LoVo (cell line): ENCODE measurements at regions not wholly inside any gene's neighbourhood (a gene's known extent, or its start where the extent isn't known, plus 50 kb on each side); places are given as distances from the start of the nearest gene placed in this dataset.

ENCODE experiments used
- DNase-seq: peaks from one replicate; pipeline ENCODE4 v3.0.0-alpha.2; 2016; ENCODE audit warnings: low spot score

DNA sequence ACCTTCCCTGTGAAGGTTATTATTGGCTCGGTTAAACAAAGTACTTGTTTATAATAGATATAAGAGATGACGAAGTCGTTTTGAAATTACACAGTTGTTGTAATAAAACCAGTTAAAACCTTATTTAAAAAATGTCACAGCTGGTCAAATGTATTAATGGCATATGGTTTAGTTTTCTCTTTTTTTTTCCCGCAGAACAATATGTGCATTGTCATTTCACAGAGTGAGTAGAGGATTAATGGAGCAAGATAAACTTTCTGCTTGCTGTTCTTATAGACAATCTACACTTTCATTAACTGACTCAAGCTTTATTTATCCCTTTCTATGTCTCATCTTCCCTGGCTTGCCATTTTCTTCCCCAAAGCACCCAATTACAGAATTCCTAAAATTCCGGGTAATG, 404.3 kb upstream of the NPVF start:
- no peak for DNase-seq

DNA sequence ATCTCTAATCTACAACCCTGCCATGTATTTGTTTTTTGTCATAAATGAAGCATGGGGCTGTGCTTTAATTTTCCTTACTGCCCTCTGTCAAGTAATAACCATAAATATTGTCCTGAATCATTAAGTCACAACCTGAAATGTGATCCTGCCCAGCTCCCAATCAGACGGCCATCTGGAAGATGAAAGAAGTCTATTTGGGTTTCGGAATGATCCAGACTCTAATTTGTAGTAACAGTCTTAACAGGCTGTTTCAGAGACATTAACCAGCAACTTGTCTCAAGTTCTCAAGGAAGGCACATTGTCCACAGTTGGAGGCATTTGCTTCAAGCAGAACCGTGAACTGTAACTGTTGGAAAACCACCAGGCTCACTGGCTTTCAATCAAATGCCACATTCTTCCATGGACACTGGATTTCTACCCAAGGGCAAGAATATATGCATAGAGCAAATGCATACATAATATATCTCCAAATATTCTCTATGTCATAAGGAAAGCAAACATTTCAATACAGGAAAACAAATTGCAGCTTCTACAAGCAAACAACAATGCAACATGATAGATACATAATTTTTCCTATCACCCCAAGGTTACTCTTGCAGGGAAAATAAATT, 405.2 kb upstream of the NPVF start:
- DNase-seq = no peak

DNA sequence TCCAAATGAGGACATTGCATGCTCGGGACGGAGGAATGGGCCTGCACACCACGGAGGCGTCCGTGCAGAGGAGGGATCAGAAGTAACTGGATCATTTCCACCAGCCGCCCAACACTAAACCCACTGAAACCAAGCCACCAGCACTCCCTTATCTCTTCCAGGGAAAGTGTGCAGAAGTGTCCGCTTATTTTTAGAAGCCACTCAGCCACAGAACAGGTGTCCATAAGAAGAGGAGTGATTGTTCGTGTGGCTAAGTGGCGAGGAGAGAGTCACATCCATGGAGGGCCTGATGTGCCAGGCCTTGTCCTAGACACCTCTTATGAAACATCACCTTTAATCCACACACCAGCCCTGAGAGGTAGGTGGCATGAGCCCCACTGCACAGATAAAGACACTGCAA, 407.9 kb upstream of the NPVF start:
- no peak for DNase-seq

DNA sequence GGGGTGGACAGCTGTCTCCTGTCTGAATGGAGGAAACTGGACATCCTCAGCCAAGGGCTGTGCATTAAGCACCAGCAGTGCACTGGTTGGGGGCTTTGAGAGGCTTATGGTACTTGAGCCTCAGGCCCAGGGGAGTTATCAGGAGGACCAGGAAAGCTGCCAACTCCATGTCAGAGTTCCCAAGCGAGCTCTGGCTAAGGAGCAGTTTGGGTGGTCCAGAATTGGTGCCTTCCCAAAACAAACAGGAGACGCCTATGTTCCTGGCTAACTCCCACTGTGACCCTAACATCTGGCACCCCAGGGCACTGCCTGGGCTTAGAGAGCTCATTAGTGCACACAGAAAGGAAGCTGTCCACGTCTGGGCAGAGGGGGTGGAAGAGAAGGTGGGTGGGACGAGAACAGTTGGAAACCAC, 408.6 kb upstream of the NPVF start:
- no peak for DNase-seq

DNA sequence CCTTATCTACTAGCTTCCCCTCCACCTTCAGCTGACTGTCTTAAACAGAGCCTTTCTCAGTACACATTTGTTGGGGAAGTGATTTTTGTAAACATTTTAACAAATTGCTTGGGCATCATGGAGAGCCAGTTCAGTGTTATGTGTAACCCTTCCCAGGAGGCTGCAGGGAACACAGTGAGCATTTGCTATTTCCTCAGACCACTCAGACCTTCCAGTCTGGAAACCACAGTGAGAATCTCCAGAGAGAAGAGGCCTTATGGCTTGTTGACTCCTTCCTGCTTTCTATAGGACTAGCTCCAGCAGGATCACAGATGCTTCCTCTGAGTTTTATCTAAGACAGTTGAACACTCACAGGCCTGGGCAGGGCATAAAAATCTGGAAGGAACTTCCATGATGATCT, 409.8 kb upstream of the NPVF start:
- no peak for DNase-seq

DNA sequence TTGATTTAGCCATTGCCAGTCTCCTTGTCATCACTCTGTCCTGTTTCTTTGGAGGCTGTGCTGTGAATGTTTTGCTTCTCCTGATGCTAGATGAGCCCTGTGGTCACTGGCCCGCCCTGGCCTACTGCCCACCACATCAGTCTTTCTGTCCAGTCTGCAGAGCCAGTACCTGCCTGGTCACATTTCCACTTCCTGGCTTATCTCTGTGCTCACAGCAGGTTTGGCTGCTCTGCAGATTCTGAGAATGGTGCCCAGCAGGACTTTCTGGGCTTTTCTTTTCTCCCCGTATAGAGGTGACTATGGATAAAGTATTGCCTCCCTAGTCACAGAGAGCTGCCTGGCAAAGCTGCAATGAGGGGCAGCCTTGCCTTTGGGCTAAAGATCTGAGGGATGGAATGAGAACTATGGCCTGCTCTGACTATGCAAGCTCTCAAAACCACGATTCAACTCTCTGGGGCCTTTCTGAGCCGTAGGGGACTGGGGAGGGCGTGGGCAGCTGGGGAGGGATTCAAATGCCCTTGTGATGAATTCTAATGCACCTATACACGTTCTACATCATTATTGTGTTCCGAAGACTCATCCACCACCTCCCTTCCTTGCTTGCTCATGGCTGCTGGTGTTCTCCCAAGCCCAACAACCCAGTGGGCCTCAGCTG, 410.4 kb upstream of the NPVF start:
- no peak for DNase-seq

DNA sequence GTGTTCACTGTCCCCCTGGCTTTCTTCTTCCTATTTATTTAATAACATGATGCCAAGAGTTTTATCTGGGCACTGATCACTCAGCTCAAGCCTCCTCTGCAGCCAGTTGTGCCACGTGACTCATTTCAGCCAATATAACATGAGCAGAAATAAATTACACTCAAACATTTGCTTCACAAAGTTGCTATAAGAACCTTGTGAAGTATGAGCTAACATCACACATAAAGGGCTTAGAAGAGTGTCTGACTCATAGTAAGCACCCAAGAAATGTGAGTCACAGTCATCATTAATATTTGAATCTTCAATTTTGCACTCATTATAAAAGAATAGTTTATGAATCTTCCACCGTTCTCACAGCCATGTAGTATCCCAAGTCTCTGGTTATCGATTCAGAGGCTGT, 414.6 kb upstream of the NPVF start:
- no peak for DNase-seq

DNA sequence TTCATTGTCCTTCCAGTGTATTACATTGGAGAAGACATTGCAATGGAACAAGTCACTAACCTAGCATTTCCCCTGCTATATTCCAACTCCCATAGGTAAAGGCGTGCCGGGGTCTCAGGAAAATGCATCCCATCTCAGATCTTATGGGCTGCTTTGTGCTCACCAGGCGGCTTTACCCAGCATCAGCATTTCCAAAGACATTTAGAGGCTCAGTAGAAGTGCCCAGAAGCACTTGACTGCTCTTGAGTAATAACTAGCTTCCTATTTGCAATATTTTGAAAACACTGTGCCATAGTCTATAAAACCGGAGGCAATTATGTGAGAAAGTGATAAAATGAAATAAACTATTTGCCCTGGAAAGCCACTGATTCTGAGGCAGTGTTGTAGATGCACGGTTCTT, 415.0 kb upstream of the NPVF start:
- no peak for DNase-seq

DNA sequence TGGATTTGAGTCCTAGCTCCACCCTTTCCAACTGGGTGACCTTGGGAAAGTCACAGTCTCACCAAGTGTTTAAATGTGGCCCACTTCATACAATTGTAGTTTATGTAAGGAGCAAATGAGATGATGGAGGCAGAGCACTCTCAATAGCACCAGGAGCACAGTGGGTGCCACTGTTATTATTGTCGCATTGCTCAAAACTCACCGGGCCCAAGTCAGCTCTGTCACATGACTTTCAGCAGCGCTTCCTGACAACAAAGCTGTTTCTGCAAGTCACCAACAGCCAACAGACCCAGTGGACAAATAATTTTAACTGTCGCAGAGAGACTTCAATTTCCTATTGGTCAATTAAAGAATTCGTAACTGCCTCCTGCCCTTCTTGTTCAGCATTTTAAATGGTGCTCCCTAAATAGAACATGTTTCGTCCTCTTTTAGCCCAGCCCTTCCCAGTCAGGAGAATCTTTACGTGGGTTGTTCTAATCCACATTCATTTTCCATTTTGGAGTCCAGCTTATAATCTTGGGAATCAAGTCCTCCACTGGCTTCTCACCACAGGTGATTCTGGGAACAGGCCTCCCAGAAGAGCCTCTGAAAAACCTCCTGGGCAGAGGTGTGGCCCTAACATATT, 415.6 kb upstream of the NPVF start:
- no peak for DNase-seq

DNA sequence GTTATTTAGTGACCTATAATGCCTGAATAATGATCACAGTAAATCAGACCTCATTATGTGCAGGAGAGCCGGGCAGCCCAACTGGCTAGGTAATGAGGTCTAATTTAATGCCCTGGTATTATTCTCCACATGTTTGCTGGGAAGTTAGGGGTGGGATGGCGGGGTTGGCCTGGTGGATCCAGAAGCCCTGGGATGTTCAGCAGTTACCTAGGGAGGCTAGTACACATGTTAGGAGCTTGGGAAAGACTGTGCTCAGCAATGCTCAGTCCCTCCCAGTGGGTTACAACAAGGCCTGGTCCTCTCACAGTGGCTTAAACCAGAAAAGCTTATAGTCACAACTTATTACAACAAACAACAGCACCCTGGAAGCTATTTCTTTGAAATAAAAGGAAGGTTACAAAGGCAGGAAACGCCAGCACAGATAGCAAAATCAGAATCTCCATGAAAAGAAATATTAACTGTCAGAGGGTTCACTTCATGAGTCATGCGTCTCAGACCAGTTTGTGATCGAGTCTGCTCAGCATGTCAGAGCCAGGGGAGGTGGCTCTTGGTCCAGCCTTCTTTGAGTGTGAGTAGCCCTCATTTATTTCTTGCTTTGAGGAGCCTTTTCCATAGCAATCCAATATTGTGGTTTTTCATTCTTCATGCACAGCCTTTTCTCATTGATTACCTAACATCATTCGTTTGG, 418.6 kb upstream of the NPVF start:
- DNase-seq = no peak

DNA sequence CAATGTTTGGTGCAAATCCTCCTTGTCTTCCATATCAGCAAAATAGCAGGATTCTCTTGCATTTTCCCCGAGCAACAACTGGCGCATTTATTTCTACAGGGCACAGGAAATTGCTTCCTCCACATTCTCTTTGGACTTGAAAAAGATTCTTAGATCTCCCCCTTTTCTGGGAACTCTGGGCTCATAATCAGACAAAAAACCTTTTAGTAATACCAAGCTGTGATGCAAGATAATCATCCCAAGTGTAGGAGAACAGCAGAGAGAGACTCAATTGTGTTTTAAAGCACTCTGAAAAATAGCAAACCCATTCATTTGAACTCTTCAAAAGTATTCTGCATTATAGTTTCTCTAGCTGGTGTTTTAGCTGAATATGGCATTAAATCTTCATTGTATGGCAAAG, 419.6 kb upstream of the NPVF start:
- DNase-seq = no peak

DNA sequence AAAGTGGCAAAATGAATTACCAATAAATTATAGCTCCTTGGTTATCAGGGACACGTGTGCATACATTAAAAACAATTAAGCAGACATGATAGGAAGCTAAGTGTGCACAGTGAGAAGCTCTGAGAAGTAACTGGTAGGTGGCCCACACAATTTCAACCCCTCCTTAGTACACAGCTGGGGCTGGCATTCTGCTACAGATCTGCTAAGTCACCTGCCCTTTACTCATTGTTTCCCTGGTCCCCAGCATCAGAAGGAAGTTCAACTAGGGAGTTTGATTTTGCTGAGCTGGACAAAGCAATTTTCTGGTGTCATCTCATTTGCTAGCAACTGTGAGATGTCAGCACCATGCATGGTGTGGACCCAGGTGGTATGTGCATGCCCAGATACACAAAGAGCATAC, 424.1 kb upstream of the NPVF start:
- no peak for DNase-seq

DNA sequence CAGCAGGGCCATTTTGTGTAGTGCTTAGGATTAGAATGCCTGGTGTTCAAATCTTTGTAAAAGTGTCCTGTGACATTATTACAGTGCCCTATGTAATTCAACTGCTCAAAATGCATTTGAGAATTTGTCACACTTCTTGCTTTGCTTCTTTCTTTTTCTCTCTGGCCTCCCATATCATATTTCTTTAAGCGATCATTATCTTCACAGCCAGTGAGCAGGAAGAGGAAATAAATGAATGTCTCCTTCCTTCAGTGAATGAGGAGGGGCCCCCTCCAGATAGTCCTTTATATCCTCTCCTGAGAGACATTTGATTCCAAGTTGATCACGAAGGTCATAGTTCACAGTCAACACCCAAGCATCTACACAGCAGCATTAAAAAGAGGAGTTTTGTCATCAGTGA, 425.1 kb upstream of the NPVF start:
- DNase-seq = no peak

DNA sequence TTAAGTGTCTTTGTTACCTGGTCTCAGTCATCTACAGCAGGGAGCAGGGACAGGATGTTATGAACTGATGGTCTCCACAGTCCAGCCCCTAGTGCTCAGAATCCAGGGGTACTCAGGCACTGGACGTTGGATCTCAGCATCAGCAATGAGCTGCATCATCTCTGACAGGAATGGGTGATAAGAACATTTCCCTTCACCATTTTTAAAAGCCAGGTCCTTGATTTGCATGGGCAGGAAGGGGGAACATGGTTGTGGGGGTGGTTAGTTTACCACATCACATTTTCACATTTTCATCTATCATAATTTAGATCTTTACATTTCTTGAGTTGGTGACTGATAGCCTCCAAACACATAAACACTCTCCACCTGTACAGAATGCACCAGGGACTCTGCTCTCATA, 427.8 kb upstream of the NPVF start:
- DNase-seq = no peak

DNA sequence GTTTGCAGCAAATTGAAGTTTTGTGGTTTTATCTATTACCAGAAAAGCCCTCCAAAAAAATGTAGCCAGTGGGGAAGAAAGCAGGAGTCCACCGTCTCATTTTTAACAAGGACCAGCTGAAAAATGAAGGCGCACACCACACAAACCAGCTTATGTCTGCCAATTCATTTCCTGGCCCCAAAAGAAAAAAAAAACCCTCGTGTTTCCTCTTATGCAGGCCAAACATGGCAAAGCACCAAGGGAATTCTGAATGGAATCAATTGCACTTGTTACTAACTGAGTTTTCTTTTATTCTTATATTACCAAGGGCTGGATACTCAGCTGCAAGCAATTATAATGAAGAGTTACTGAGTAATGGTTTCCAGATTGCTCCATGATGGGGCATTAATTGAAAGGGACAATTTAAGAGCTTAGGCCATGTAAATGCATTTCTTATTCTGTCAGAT, 428.3 kb upstream of the NPVF start:
- DNase-seq = no peak

DNA sequence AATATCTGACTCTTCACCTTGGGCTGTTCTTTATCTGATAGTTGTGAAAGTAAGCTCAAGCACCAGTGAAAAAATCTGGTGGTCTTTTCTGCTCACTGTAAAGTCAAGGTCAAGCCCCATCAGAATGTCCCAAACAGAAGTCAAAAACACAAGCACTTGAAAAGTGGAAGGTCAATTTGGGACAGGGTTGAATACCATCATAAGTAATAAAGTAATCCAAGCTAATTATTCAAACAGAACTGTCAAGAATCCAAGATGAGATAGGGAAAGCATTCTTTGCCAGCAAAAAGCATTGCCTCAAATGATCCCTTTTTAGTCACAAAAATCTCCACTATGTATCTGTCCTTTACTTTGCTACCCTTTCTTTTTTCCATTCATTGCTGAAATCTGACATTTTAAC, 430.1 kb upstream of the NPVF start:
- DNase-seq = no peak

DNA sequence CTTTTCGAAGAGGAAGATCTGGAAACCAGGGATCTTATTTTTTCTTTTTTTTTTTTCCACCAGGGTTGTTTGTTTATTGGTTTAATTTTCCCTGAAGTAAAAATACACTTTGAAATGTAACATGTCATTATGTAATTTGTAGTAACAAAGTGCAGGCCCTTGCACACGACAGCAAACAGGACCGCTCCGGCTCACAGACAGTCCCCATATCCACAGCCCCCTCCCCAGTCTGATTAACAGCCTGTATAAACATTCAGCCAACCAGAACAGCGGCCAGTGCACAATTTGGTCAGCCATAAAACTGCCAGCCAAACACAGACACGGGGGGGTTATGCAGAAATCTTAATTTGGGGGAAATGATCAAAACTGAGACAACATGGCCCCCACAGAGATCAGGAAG, 431.6 kb upstream of the NPVF start:
- no peak for DNase-seq

DNA sequence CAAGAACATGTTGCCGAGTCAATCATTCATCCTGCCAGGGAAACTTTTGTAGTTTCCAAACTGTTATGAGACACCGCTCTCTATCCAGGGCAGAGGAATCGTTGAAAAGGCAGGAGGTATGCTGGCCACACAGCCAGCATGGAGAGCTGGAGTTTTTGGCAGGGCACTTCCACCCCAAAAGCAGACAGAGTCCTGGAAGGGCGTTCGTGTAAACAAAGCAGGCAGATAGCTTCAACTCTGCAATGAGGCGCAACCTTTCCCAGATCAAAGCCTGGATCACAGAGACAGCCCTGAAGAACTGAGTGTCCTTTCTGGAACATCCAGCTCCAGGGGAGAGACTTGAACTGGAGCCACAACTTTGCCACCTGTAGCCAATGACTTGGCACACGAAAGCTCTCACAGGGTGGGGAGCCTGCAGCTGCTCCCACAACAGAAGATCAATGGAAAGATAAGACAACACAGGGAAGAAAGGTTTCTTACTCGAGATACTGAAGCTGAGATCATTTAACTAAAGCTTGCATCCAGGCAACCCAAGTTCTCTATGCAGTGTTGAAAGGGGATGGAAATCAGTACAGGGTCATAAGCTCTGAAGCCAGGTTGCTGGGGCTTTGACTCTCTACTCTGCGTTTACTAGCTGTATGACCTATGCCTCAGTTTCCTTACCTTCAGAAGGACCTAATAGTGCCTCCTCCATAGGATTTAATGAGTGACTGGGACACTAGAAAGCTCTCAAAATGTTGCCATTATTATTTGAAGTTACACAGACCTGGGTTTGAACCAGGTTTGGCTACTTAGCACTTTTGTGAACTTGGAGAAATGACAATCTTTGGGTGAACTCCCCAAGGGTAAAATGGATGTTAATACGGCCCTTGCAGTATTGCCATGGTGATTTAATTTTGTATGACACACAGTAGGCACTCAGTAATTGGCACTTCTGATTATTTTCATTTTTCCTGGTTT, 434.8 kb upstream of the NPVF start:
- DNase-seq = no peak

DNA sequence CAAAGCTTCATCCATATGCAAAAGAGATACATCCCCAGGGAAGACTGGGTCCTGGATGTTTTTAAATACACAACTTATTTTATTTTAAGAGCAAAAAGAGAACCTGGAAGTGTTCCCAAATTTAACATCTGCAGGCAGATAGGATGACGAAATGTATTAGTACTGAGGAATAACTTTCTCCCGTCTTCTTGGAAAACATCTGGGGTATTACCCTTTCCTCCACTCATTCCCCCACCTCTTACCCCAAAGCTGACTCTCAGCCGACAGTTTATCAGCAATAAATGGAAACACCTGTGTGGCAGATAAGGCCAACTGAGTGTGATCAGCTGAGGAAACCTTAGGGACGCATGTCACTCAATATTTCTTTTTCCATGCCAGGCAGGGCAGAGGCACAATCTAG, 435.6 kb upstream of the NPVF start:
- DNase-seq = no peak

DNA sequence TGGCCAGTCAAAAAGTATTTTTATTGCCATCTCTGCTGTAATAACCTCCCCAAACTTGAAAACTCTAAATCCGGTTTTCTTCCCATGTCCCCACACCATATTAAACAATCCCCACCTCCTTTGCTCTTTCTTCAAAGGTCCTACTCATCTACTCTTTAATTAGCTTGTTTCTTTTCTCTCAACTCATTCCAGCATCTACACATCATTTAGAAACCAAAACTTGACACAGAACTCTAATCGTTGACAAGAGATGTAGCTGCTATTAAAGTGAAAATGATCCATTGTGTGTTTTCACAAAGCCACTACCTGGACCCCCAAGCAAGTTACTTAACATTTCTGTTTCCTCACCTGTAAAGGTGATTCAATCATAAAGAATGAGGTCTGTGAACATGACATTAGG, 436.3 kb upstream of the NPVF start:
- DNase-seq = no peak

DNA sequence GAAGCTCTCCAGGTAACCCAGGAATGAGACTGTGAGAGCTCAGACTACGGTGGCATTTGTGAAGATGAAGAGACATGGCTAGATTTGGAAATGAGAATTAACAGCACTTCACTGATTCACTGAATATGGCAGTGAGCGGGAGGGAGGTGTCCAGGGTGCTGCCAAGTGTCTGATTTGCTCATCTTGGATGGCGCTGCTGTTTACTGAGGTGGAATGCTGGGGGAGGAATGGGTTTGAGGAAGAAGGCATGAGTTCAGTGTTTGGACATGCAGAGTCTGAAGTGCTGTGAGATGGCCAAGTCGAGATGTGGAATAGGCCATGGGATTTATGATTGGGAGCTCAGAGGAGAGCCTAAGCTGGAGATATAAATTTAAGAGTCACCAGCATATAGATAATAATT, 437.1 kb upstream of the NPVF start:
- no peak for DNase-seq
